ENCODE measurements at regions not wholly inside any gene's neighbourhood (a gene's known extent, or its start where the extent isn't known, plus 50 kb on each side); places are given as distances from the start of the nearest gene placed in this dataset.

- no peak for TF ChIP-seq NFYB (CRISPR knock-in tag; conservative IDR thresholded peaks at IDR 0.05; ENCODE audit: low read depth)
- TF ChIP-seq CBFB (CRISPR knock-in tag; IDR thresholded peaks at IDR 0.05; ENCODE audit: low read depth) = no peak
- no peak for TF ChIP-seq USF2 (CRISPR knock-in tag; IDR thresholded peaks at IDR 0.05)
Measured at GRCh38 chr6:1031720-1032119, 280.2 kb upstream of the FOXQ1 start.
